PC-9 (cell line): ENCODE measurements at regions not wholly inside any gene's neighbourhood (a gene's known extent, or its start where the extent isn't known, plus 50 kb on each side); places are given as distances from the start of the nearest gene placed in this dataset.

Experiments
- BruUV-seq: library from RNA; stranded (reverse); fragments of 400-500 nt; replicated peaks from 2 replicates; lab custom pipeline; 2021; lab: Mats Ljungman, UMichigan
- CTCF ChIA-PET: fragments of 300-600 bp; sonication (Branson Sonifier 250); formaldehyde crosslinking; loops from one replicate; lab custom pipeline; 2022; ENCODE audit warnings: antibody characterized with exemption; lab: Charles Lee
- POLR2A ChIA-PET: fragments of 300-600 bp; sonication (Branson Sonifier 250); formaldehyde crosslinking; loops from one replicate; lab custom pipeline; 2022; ENCODE audit warnings: antibody characterized with exemption; ENCODE audit not compliant: unreplicated experiment; lab: Charles Lee
- DNase-seq, 2 experiments: peaks; one replicate each; pipeline versions ENCODE4 v3.0.0 to v3.0.0-alpha.2; 2015 to 2022; ENCODE audit warnings: mixed read lengths in 1 of 2
- H2AFZ ChIP-seq: fragments of 200-600 bp; sonication (generic); 2 replicates; pipeline ENCODE4 v1.8.1; 2017; ENCODE audit warnings: antibody characterized with exemption
- H3F3A ChIP-seq: fragments of 200-600 bp; sonication (generic); 2 replicates; pipeline ENCODE4 v1.8.1; 2017; ENCODE audit warnings: antibody characterized with exemption, mild to moderate bottlenecking, low read depth; ENCODE audit not compliant: insufficient read depth
- H3K27ac ChIP-seq: fragments of 200-600 bp; sonication (generic); 2 replicates; pipeline ENCODE4 v1.6.1; 2016; ENCODE audit warnings: mixed run types
- H3K27me3 ChIP-seq: fragments of 200-600 bp; sonication (generic); 2 replicates; pipeline ENCODE4 v1.6.1; 2016; ENCODE audit warnings: low read depth, mixed run types; ENCODE audit not compliant: insufficient read depth
- H3K36me3 ChIP-seq: fragments of 200-600 bp; sonication (generic); 2 replicates; pipeline ENCODE4 v1.6.1; 2016; ENCODE audit warnings: low read depth, mixed run types
- H3K4me1 ChIP-seq: fragments of 200-600 bp; sonication (generic); replicated peaks from 2 replicates; pipeline ENCODE4 v1.6.1; 2016; ENCODE audit warnings: mixed run types; ENCODE audit not compliant: insufficient read depth
- H3K4me2 ChIP-seq: fragments of 200-600 bp; sonication (generic); 2 replicates; pipeline ENCODE4 v1.6.1; 2017; ENCODE audit warnings: mixed run types
- H3K4me3 ChIP-seq: fragments of 200-600 bp; sonication (generic); 2 replicates; pipeline ENCODE4 v1.6.1; 2016; ENCODE audit warnings: mixed run types
- H3K79me2 ChIP-seq: fragments of 200-600 bp; sonication (generic); 2 replicates; pipeline ENCODE4 v1.6.1; 2017; ENCODE audit warnings: low read depth, mixed run types
- H3K9me2 ChIP-seq: fragments of 200-600 bp; sonication (generic); 2 replicates; pipeline ENCODE4 v1.8.1; 2017; ENCODE audit warnings: mild to moderate bottlenecking; ENCODE audit not compliant: insufficient read depth
- H3K9me3 ChIP-seq: fragments of 200-600 bp; sonication (generic); 2 replicates; pipeline ENCODE4 v1.8.1; 2016; ENCODE audit warnings: low read depth; ENCODE audit not compliant: insufficient read depth
- H4K20me1 ChIP-seq: fragments of 200-600 bp; sonication (generic); 2 replicates; pipeline ENCODE4 v1.8.1; 2017; ENCODE audit not compliant: insufficient read depth
- CTCF ChIP-seq: fragments of 200-600 bp; sonication (generic); conservative IDR thresholded peaks from 2 replicates; pipeline ENCODE4 v1.6.1; 2017; ENCODE audit warnings: mixed run types, antibody characterized with exemption, mild to moderate bottlenecking, moderate library complexity
- EZH2 ChIP-seq: fragments of 200-600 bp; sonication (generic); IDR thresholded peaks from 2 replicates; pipeline ENCODE4 v1.8.0; 2017; ENCODE audit warnings: antibody characterized with exemption, low read depth
- intact Hi-C: fragments of 100-400 bp; cut with micrococcal nuclease; formaldehyde crosslinking; loops from one replicate; pipeline ENCODE4 v1.10.0; 2022; ENCODE audit not compliant: unreplicated experiment

GRCh38 chr12:115209230-115209629, 525.3 kb upstream of the TBX3 start:
- Histone ChIP-seq H3K4me3 (no peak overlapping the region), H3K4me1 (no peaks in the 10 kb centered on the region), H2AFZ (no peak overlapping the region), H3F3A (no peaks in the 10 kb centered on the region), H3K27ac (no peak overlapping the region), H3K79me2 (no peaks in the 10 kb centered on the region), H3K27me3 (0 out of 2 replicates have a peak, but pooled peaks cover 9% of the 10 kb centered on the region), H4K20me1 (no peaks in the 10 kb centered on the region), H3K4me2 (no peak overlapping the region), H3K36me3 (no peaks in the 10 kb centered on the region), H3K9me3 (no peaks in the 10 kb centered on the region), H3K9me2 (no peaks in the 10 kb centered on the region)
- ChIA-PET CTCF (no interaction called here), POLR2A (no interaction called here)
- DNase-seq: no peak
- TF ChIP-seq CTCF: no peak
- TF ChIP-seq EZH2: no peak
- BruUV-seq: no TSS peak
- intact Hi-C loops: no loop called here

GRCh38 chr12:115208098-115208497, 524.1 kb upstream of the TBX3 start:
- Histone ChIP-seq H3K9me2 (no peaks in the 10 kb centered on the region), H3K79me2 (no peaks in the 10 kb centered on the region), H2AFZ (no peak overlapping the region), H3K9me3 (no peaks in the 10 kb centered on the region), H3K27ac (no peak overlapping the region), H3K4me3 (no peak overlapping the region), H3K27me3 (peaks cover 9% of the 10 kb centered on the region; the same call in 1 of the 2 replicates), H3K36me3 (no peaks in the 10 kb centered on the region), H3F3A (no peaks in the 10 kb centered on the region), H3K4me2 (no peak overlapping the region), H3K4me1 (no peaks in the 10 kb centered on the region), H4K20me1 (no peaks in the 10 kb centered on the region)
- BruUV-seq: no TSS peak
- TF ChIP-seq EZH2: no peak
- TF ChIP-seq CTCF: no peak
- CTCF ChIA-PET: no interaction called here
- intact Hi-C loops: no loop called here
- no peak for DNase-seq
- POLR2A ChIA-PET: no interaction called here

- ChIA-PET POLR2A (no interaction called here), CTCF (no interaction called here)
- no peaks in the 10 kb centered on the region for H3K9me2 ChIP-seq
- H3K4me3 ChIP-seq: no peak overlapping the region
- BruUV-seq: no TSS peak
- no peak overlapping the region for H3K4me2 ChIP-seq
- no peaks in the 10 kb centered on the region for H3K79me2 ChIP-seq
- H4K20me1 ChIP-seq: no peaks in the 10 kb centered on the region
- H2AFZ ChIP-seq: no peak overlapping the region
- intact Hi-C loops: no loop called here
- H3F3A ChIP-seq: no peaks in the 10 kb centered on the region
- H3K27me3 ChIP-seq: peaks cover 9% of the 10 kb centered on the region; the same call in 1 of the 2 replicates
- H3K4me1 ChIP-seq: no peaks in the 10 kb centered on the region
- H3K9me3 ChIP-seq: no peaks in the 10 kb centered on the region
- DNase-seq: no peak
- H3K36me3 ChIP-seq: no peaks in the 10 kb centered on the region
- no peak overlapping the region for H3K27ac ChIP-seq
- TF ChIP-seq EZH2 (no peak), CTCF (no peak)
Observed at GRCh38 chr12:115207216-115207915, 523.4 kb upstream of the TBX3 start.
